Endodermal cell (in vitro differentiated cells): ENCODE measurements at regions not wholly inside any gene's neighbourhood (a gene's known extent, or its start where the extent isn't known, plus 50 kb on each side); places are given as distances from the start of the nearest gene placed in this dataset.

Experiments used
- DNase-seq: peaks from one replicate; pipeline ENCODE4 v3.0.0-alpha.2; 2017
- H3K27ac ChIP-seq: 2 replicates; pipeline ENCODE4 v1.5.1; 2013; ENCODE audit warnings: mild to moderate bottlenecking, low read depth, low read length, moderate library complexity
- H3K27me3 ChIP-seq: 2 replicates; pipeline ENCODE4 v1.6.1; 2013; ENCODE audit warnings: mild to moderate bottlenecking, low read length, moderate library complexity; ENCODE audit not compliant: insufficient read depth, control insufficient read depth, poor library complexity, severe bottlenecking
- H3K36me3 ChIP-seq: 2 replicates; pipeline ENCODE4 v1.7.0; 2013; ENCODE audit warnings: mild to moderate bottlenecking, low read length, moderate library complexity; ENCODE audit not compliant: control insufficient read depth, insufficient read depth
- H3K4me1 ChIP-seq: one replicate; pipeline ENCODE4 v1.7.0; 2013; ENCODE audit warnings: low read length; ENCODE audit not compliant: control insufficient read depth, insufficient read depth
- H3K4me3 ChIP-seq: 2 replicates; pipeline ENCODE4 v1.5.1; 2013; ENCODE audit warnings: mild to moderate bottlenecking, low read length, moderate library complexity
- H3K9ac ChIP-seq: 2 replicates; pipeline ENCODE4 v1.6.1; 2013; ENCODE audit warnings: mild to moderate bottlenecking, low read length, moderate library complexity; ENCODE audit not compliant: poor library complexity, severe bottlenecking; ENCODE audit errors: extremely low read depth
- H3K9me3 ChIP-seq: 2 replicates; pipeline ENCODE4 v1.6.1; 2013; ENCODE audit warnings: mild to moderate bottlenecking, low read length, moderate library complexity; ENCODE audit not compliant: control insufficient read depth
- H3K27ac Mint-ChIP-seq: 2 replicates; pipeline ENCODE4 v1.8.0; 2020; ENCODE audit warnings: mixed read lengths
- H3K27me3 Mint-ChIP-seq: 2 replicates; pipeline ENCODE4 v1.8.0; 2021; ENCODE audit warnings: mild to moderate bottlenecking, mixed read lengths; ENCODE audit not compliant: insufficient read depth
- H3K36me3 Mint-ChIP-seq: 2 replicates; pipeline ENCODE4 v1.8.0; 2020; ENCODE audit warnings: low read depth, mixed read lengths
- H3K4me1 Mint-ChIP-seq: 2 replicates; pipeline ENCODE4 v1.8.0; 2020; ENCODE audit warnings: mixed read lengths
- H3K4me3 Mint-ChIP-seq: 2 replicates; pipeline ENCODE4 v1.8.0; 2020; ENCODE audit warnings: mild to moderate bottlenecking, moderate library complexity, mixed read lengths
- H3K9me3 Mint-ChIP-seq: 2 replicates; pipeline ENCODE4 v1.8.0; 2020; ENCODE audit warnings: mild to moderate bottlenecking, mixed read lengths
- CTCF ChIP-seq: fragments of 200-600 bp; sonication (generic); conservative IDR thresholded peaks from 2 replicates; pipeline ENCODE4 v1.5.0; 2021; ENCODE audit warnings: antibody characterized with exemption, mild to moderate bottlenecking
- WGBS, 2 experiments: methylation state at CpG; one replicate each; pipeline versions ENCODE4 v1.1.5 to v1.1.7; 2013; ENCODE audit warnings: missing lambda C conversion rate in 2 of 2, mixed read lengths in 1 of 2; ENCODE audit not compliant: insufficient coverage in 1 of 2, insufficient read length in 1 of 2; 5-methylcytosine and 5-hydroxymethylcytosine counted together

GRCh38 chr13:111411919-111412650 is 91.6 kb downstream of the TEX29 start:
- Mint-ChIP-seq H3K27ac (no peak overlapping the region), H3K27me3 (peaks cover 8% of the 10 kb centered on the region), H3K36me3 (no peaks in the 10 kb centered on the region), H3K4me3 (no peak overlapping the region), H3K9me3 (no peaks in the 10 kb centered on the region), H3K4me1 (no peaks in the 10 kb centered on the region)
- Histone ChIP-seq H3K36me3 (no peaks in the 10 kb centered on the region), H3K4me3 (no peak overlapping the region), H3K27ac (peak overlapping the region; percentile 17), H3K9ac (no peak overlapping the region), H3K27me3 (no peaks in the 10 kb centered on the region), H3K4me1 (no peaks in the 10 kb centered on the region), H3K9me3 (no peaks in the 10 kb centered on the region)
- TF ChIP-seq CTCF: no peak
- DNase-seq: no peak
- WGBS, 2 experiments: 76 to 89% methylated on average over 12 to 15 of the region's 15 CpGs

- DNase-seq: no peak
- H3K4me1 Mint-ChIP-seq: no peaks in the 10 kb centered on the region
- H3K9ac ChIP-seq: no peak overlapping the region
- H3K27ac ChIP-seq: no peak overlapping the region
- no peaks in the 10 kb centered on the region for H3K9me3 Mint-ChIP-seq
- H3K4me1 ChIP-seq: no peaks in the 10 kb centered on the region
- no peak overlapping the region for H3K4me3 Mint-ChIP-seq
- peaks cover 10% of the 10 kb centered on the region for H3K27me3 Mint-ChIP-seq
- H3K36me3 ChIP-seq: no peaks in the 10 kb centered on the region
- WGBS, 2 experiments: 87 to 93% methylated on average over 13 to 19 of the region's 19 CpGs
- no peak overlapping the region for H3K27ac Mint-ChIP-seq
- TF ChIP-seq CTCF: no peak
- no peaks in the 10 kb centered on the region for H3K36me3 Mint-ChIP-seq
- no peak overlapping the region for H3K4me3 ChIP-seq
- no peaks in the 10 kb centered on the region for H3K9me3 ChIP-seq
- no peaks in the 10 kb centered on the region for H3K27me3 ChIP-seq
Measured at GRCh38 chr13:111413407-111414187, 93.2 kb downstream of the TEX29 start.

- no peaks in the 10 kb centered on the region for H3K27me3 ChIP-seq
- H3K27me3 Mint-ChIP-seq: peaks cover 10% of the 10 kb centered on the region
- WGBS, 2 experiments: 90 to 100% methylated on average over 5 to 9 of the region's 9 CpGs
- no peak overlapping the region for H3K4me3 Mint-ChIP-seq
- H3K27ac Mint-ChIP-seq: no peak overlapping the region
- no peak overlapping the region for H3K4me3 ChIP-seq
- H3K9me3 ChIP-seq: no peaks in the 10 kb centered on the region
- no peaks in the 10 kb centered on the region for H3K36me3 ChIP-seq
- no peaks in the 10 kb centered on the region for H3K36me3 Mint-ChIP-seq
- no peak for DNase-seq
- H3K4me1 ChIP-seq: no peaks in the 10 kb centered on the region
- no peak for TF ChIP-seq CTCF
- no peak overlapping the region for H3K27ac ChIP-seq
- H3K4me1 Mint-ChIP-seq: no peaks in the 10 kb centered on the region
- no peak overlapping the region for H3K9ac ChIP-seq
- no peaks in the 10 kb centered on the region for H3K9me3 Mint-ChIP-seq
Measured at GRCh38 chr13:111414341-111414740, 93.9 kb downstream of the TEX29 start.
